GM19023 (cell line): ENCODE measurements at regions not wholly inside any gene's neighbourhood (a gene's known extent, or its start where the extent isn't known, plus 50 kb on each side); places are given as distances from the start of the nearest gene placed in this dataset.

Experiments
- ATAC-seq: cut with Tn5 transposase; IDR thresholded peaks from one replicate; pipeline ENCODE4 v1.9.1; 2021; ENCODE audit warnings: mild to moderate bottlenecking, moderate library complexity; ENCODE audit not compliant: unreplicated experiment

DNA sequence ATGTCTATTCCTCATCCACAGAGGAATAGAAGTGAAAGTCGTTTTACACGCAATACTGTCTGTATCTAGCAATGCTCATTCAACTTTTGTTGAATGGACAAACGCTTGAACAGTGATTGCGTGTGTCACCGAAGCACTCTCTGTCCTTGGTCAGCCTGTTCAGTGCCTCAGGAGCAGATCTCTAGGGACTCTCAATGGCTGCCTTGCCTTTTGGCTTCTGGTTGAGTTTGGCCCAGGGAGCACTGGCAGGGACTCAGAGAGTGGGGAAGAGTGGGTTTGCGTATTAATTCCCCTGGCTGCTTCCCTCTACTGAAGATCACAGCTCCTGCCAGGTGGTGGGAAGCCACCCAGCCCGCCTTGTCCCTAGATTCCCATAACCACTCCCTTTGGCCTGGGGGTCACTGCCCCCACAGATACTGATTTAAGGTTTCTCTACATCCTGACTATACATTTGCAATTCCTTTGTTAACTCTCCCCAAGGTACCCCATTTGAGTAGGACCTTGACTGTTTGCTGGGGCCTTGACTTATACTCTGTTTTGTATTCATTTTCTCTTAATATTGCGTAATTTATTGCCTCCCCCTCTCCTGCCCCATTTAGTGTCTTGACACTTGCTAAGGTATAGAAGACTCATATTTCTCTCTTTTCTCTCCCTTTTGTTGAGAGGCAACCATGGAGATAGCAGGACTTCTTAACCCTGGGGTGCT is 61.7 kb upstream of the USP24 start:
- no peak for ATAC-seq

DNA sequence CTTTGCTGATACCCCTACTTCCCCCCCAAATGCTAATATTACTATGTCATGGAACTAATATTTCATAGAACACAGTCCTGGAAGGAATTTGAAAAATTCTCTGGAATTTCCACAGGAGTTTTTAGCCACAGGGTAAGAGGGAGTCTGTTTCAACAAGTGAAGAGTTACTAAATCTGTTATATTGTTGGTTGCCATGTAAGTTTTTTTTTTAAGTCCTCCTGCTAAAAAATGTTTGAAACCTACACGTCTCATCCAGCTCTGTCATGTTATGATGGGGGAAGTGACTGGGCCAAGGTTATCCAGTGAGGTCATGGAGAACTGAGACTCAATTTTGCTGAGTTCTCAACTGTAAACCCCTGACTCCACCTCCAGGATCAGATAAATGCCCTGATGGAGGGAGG is 60.8 kb upstream of the USP24 start:
- no peak for ATAC-seq

GRCh38 chr1:55275151-55275748 is 60.1 kb upstream of the USP24 start:
- no peak for ATAC-seq

- ATAC-seq = no peak
Measured at GRCh38 chr1:55272994-55273393, 57.8 kb upstream of the USP24 start.
